Suprapubic skin (tissue), 3 donors: ENCODE measurements at regions not wholly inside any gene's neighbourhood (a gene's known extent, or its start where the extent isn't known, plus 50 kb on each side); places are given as distances from the start of the nearest gene placed in this dataset.

Experiments used
- CTCF ChIP-seq, 2 donors: fragments of 200-600 bp in 1 of 2; fragments of 450-650 bp in 1 of 2; sonication (generic) in 1 of 2; IDR thresholded peaks; one replicate each; pipeline ENCODE4 v1.5.1; 2016 to 2019; ENCODE audit warnings: antibody characterized with exemption in 2 of 2, mild to moderate bottlenecking in 1 of 2, moderate library complexity in 1 of 2
- POLR2A ChIP-seq, 2 donors: fragments of 450-650 bp; IDR thresholded peaks; one replicate each; pipeline ENCODE4 v1.6.1; 2017; ENCODE audit warnings: antibody characterized with exemption in 2 of 2, mild to moderate bottlenecking in 2 of 2, moderate library complexity in 2 of 2

- TF ChIP-seq CTCF (IDR thresholded peaks at IDR 0.05) (no peak), POLR2A (IDR thresholded peaks at IDR 0.05) (no peak)
Measured at GRCh38 chr11:29214833-29215232, 802.0 kb downstream of the KCNA4 start.
